SK-N-SH treated with all-trans-retinoic acid at 6 μM for 48 hours (cell line): ENCODE measurements at regions not wholly inside any gene's neighbourhood (a gene's known extent, or its start where the extent isn't known, plus 50 kb on each side); places are given as distances from the start of the nearest gene placed in this dataset.
"Not testable (repeated sequence)": the region's sequence is repeated elsewhere in the genome, so short reads cannot be mapped to it uniquely, and the experiment has no call there.

Experiments used
- BACH2 ChIP-seq: fragments of 250-450 bp; sonication (Bioruptor Pico); IDR thresholded peaks from 2 replicates; pipeline ENCODE4 v1.9.0; 2021; ENCODE audit warnings: mild to moderate bottlenecking, borderline replicate concordance
- PATZ1 ChIP-seq: fragments of 250-450 bp; sonication (Bioruptor Pico); IDR thresholded peaks from 2 replicates; pipeline ENCODE4 v1.8.0; 2020; ENCODE audit warnings: mild to moderate bottlenecking, moderate library complexity, borderline replicate concordance
- RARB ChIP-seq: fragments of 250-450 bp; sonication (Bioruptor Pico); IDR thresholded peaks from 2 replicates; pipeline ENCODE4 v1.8.0; 2021; ENCODE audit warnings: mild to moderate bottlenecking, moderate library complexity
- TSHZ2 ChIP-seq: fragments of 250-450 bp; sonication (Bioruptor Pico); IDR thresholded peaks from 2 replicates; pipeline ENCODE4 v1.5.0; 2020; ENCODE audit warnings: mild to moderate bottlenecking, moderate library complexity
- ZNF565 ChIP-seq: fragments of 450-650 bp; formaldehyde crosslinking; conservative IDR thresholded peaks from 2 replicates; pipeline ENCODE4 v1.5.0; 2020; ENCODE audit warnings: low read depth, mild to moderate bottlenecking, moderate library complexity
- ZNF8 ChIP-seq: fragments of 450-650 bp; formaldehyde crosslinking; IDR thresholded peaks from 2 replicates; pipeline ENCODE4 v1.5.0; 2020; ENCODE audit warnings: mild to moderate bottlenecking, moderate library complexity

DNA sequence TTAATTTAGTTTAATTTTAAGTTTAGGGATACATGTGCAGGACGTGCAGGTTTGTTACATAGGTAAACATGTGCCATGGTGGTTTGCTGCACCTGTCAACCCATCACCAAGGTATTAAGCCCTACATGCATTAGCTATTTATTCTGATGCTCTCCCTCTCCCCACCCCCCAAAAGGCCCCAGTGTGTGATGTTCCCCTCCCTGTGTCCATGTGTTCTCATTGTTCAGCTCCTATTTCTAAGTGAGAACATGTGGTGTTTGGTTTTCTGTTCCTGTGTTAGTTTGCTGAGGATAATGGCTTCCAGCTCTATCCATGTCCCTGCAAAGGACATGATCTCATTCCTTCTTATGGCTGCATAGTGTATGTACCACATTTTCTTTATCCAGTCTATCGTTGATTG is 53.6 kb downstream of the ACTBL2 start:
- TF ChIP-seq TSHZ2; ZNF565 (CRISPR knock-in tag); PATZ1; BACH2 (CRISPR knock-in tag); RARB (CRISPR knock-in tag); ZNF8 (CRISPR knock-in tag): not testable (repeated sequence)
